NOMO-1 treated with dmso at 0.1 percent for 144 hours (cell line): ENCODE measurements at regions not wholly inside any gene's neighbourhood (a gene's known extent, or its start where the extent isn't known, plus 50 kb on each side); places are given as distances from the start of the nearest gene placed in this dataset.
A peak's percentile ranks its signal among the peaks of the same experiment; 100 is the strongest.

Source experiments
- DNase-seq: peaks from one replicate; lab custom pipeline; 2025; ENCODE audit not compliant: unreplicated experiment; lab: John Stamatoyannopoulos, UW

GRCh38 chrX:20350596-20350995 is 83.9 kb upstream of the RPS6KA3 start:
- no peak for DNase-seq

GRCh38 chrX:20348139-20348538 is 81.4 kb upstream of the RPS6KA3 start:
- DNase-seq: no peak

- DNase-seq: no peak
Measured at GRCh38 chrX:20347481-20347880, 80.8 kb upstream of the RPS6KA3 start.

- no peak for DNase-seq
Measured at GRCh38 chrX:20333672-20334071, 67.0 kb upstream of the RPS6KA3 start.

- no peak for DNase-seq
Measured at GRCh38 chrX:20330545-20330944, 63.8 kb upstream of the RPS6KA3 start.

DNA sequence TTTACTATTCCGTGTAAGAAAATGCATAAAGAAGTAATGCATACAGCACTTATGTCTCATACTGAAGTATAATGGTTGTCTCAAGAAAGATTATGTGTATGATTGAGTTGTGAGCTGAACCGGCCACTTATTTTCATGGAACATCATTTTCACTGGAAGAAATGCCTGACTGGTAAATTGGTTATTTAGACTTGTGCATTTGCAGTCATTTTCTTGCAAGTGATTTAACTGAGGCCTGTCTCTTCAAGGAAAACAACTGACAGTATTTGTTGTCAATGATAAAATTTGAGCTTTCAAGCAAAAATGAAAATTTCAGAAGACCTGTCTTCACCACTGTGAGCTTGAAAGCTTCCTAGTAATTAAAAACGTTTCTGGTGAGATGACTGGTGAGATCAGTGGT is 62.7 kb upstream of the RPS6KA3 start:
- DNase-seq: no peak

GRCh38 chrX:20325786-20326388 is 59.2 kb upstream of the RPS6KA3 start:
- DNase-seq: no peak

GRCh38 chrX:20322887-20323286 is 56.2 kb upstream of the RPS6KA3 start:
- no peak for DNase-seq

DNA sequence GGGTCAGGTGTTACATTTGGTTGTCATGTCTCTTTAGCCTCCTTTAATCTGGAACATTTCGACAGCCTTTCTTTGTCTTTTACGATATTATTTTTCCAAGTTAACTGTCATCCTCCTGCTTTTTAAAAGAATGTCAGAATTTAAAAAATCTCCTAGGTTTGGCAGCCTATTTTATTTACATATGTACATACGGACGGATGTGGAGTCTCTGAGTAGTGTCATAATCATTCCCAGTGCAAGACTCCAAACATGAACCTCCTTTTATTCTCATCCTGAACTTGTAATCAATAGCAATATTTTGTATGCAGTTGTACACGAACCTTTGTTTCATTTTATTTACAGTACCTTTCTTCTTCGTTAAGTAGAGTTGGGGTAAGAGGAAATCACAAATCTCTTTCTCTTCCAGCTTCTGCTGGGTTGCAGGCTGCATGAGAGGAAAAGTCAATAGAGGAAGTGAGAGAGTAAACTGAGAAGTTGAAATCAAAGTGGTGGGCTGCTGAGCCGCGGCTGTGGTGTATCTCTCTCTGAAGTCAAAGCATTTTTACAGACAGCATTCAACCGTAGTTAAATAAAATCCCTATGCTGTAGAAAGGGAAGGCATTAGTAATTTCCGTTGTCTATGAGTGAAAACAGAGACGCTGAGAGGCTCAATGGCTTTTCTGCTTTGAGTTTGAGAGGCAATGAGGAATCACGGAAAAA is 53.9 kb upstream of the RPS6KA3 start:
- DNase-seq: peak; percentile 91

- DNase-seq: no peak
Measured at GRCh38 chrX:20319054-20319453, 52.3 kb upstream of the RPS6KA3 start.

GRCh38 chrX:20317873-20318272 is 51.2 kb upstream of the RPS6KA3 start:
- DNase-seq: no peak
